SU-DHL-6 (cell line): ENCODE measurements at regions not wholly inside any gene's neighbourhood (a gene's known extent, or its start where the extent isn't known, plus 50 kb on each side); places are given as distances from the start of the nearest gene placed in this dataset.

Experiments
- H2AFZ ChIP-seq: fragments of 200-600 bp; sonication (generic); 2 replicates; pipeline ENCODE4 v1.6.1; 2014; ENCODE audit warnings: low read depth, mild to moderate bottlenecking, moderate library complexity, mixed read lengths, antibody characterized with exemption, low read length; ENCODE audit not compliant: severe bottlenecking
- H3F3A ChIP-seq: fragments of 200-600 bp; shearing (Covaris generic); 2 replicates; pipeline ENCODE4 v1.6.0; 2016; ENCODE audit warnings: antibody characterized with exemption, mild to moderate bottlenecking; ENCODE audit not compliant: insufficient read depth
- H3K27ac ChIP-seq: fragments of 200-600 bp; sonication (generic); 2 replicates; pipeline ENCODE4 v1.5.1; 2016; ENCODE audit warnings: low read depth, mild to moderate bottlenecking, low read length, moderate library complexity, mixed read lengths
- H3K27me3 ChIP-seq: fragments of 200-600 bp; sonication (generic), shearing (Covaris generic); 2 replicates; pipeline ENCODE4 v1.6.0; 2014; ENCODE audit warnings: mild to moderate bottlenecking, low read length
- H3K36me3 ChIP-seq: fragments of 200-600 bp; sonication (generic); 2 replicates; pipeline ENCODE4 v1.6.1; 2014; ENCODE audit warnings: mild to moderate bottlenecking, low read length, mixed read lengths
- H3K4me2 ChIP-seq: fragments of 300-600, 200-600 bp; shearing (Covaris generic), sonication (generic); 2 replicates; pipeline ENCODE4 v1.6.0; 2014; ENCODE audit warnings: low read length, low read depth, mild to moderate bottlenecking; ENCODE audit not compliant: poor library complexity, severe bottlenecking
- H3K4me3 ChIP-seq: fragments of 200-600 bp; sonication (generic); 2 replicates; pipeline ENCODE4 v1.5.1; 2014; ENCODE audit warnings: antibody characterized with exemption, low read length, mild to moderate bottlenecking, mixed read lengths; ENCODE audit not compliant: insufficient read depth, poor library complexity, severe bottlenecking
- H3K79me2 ChIP-seq: fragments of 200-600 bp; sonication (generic); 2 replicates; pipeline ENCODE4 v1.6.1; 2014; ENCODE audit warnings: mild to moderate bottlenecking, low read length, moderate library complexity; ENCODE audit not compliant: insufficient read depth
- H3K9ac ChIP-seq: fragments of 200-600 bp; sonication (generic); 2 replicates; pipeline ENCODE4 v1.7.0; 2014; ENCODE audit warnings: mild to moderate bottlenecking, low read length
- H3K9me2 ChIP-seq: fragments of 200-600 bp; sonication (generic); replicated peaks from 2 replicates; pipeline ENCODE4 v1.6.1; 2014; ENCODE audit warnings: low read length; ENCODE audit not compliant: insufficient read depth
- H3K9me3 ChIP-seq: fragments of 200-600 bp; sonication (generic); 2 replicates; pipeline ENCODE4 v1.6.1; 2014; ENCODE audit warnings: low read length, mixed read lengths; ENCODE audit not compliant: insufficient read depth
- H4K20me1 ChIP-seq: fragments of 200-600 bp; sonication (generic); 2 replicates; pipeline ENCODE4 v1.6.1; 2014; ENCODE audit warnings: low read depth, mild to moderate bottlenecking, antibody characterized with exemption, low read length, moderate library complexity, mixed read lengths
- EZH2phosphoT487 ChIP-seq: fragments of 200-600 bp; sonication (generic), shearing (Covaris generic); conservative IDR thresholded peaks from 2 replicates; pipeline ENCODE4 v1.6.1; 2018; ENCODE audit warnings: mild to moderate bottlenecking, antibody characterized with exemption, low read length, moderate library complexity, mixed read lengths
- TF ChIP-seq, protein P1 (sequence below): fragments of 200-600 bp; sonication (generic); IDR thresholded peaks from one replicate; pipeline ENCODE4 v1.5.1; 2017; ENCODE audit warnings: antibody characterized with exemption, mild to moderate bottlenecking, low read length, moderate library complexity; ENCODE audit not compliant: insufficient read depth, poor library complexity, severe bottlenecking

DNA sequence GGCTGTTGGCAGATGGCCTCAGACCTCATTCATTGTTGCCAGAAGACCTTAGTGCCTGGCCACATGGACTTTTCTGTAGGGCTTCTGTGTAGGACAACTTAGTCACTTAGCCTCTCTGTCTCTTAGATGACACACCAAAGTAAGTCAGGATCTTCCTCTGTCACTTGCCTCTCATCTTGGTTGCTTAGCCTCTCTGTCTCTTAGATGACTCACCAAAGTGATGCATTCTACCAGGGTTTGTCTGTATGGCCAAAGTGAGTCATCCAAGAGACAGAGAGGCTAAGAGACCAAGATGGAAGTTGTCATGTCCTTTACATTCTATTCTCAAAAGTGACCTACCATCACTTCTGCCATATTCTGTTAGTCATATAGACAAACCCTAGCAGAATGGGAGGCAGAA, 255.9 kb upstream of the DEFB112 start:
- H3K9ac ChIP-seq, result no peak overlapping the region
- H3K4me3 ChIP-seq, result no peak overlapping the region
- no peaks in the 10 kb centered on the region for H3K79me2 ChIP-seq
- H2AFZ ChIP-seq, result no peak overlapping the region
- H3K9me3 ChIP-seq, result no peaks in the 10 kb centered on the region
- no peaks in the 10 kb centered on the region for H3K36me3 ChIP-seq
- no peak overlapping the region for H3K27ac ChIP-seq
- no peaks in the 10 kb centered on the region for H3K27me3 ChIP-seq
- H3F3A ChIP-seq, result no peaks in the 10 kb centered on the region
- TF ChIP-seq, protein P1, sequence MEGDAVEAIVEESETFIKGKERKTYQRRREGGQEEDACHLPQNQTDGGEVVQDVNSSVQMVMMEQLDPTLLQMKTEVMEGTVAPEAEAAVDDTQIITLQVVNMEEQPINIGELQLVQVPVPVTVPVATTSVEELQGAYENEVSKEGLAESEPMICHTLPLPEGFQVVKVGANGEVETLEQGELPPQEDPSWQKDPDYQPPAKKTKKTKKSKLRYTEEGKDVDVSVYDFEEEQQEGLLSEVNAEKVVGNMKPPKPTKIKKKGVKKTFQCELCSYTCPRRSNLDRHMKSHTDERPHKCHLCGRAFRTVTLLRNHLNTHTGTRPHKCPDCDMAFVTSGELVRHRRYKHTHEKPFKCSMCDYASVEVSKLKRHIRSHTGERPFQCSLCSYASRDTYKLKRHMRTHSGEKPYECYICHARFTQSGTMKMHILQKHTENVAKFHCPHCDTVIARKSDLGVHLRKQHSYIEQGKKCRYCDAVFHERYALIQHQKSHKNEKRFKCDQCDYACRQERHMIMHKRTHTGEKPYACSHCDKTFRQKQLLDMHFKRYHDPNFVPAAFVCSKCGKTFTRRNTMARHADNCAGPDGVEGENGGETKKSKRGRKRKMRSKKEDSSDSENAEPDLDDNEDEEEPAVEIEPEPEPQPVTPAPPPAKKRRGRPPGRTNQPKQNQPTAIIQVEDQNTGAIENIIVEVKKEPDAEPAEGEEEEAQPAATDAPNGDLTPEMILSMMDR, result no peak
- no peak for TF ChIP-seq EZH2phosphoT487
- H4K20me1 ChIP-seq, result no peaks in the 10 kb centered on the region
- no peaks in the 10 kb centered on the region for H3K9me2 ChIP-seq
- H3K4me2 ChIP-seq, result no peak overlapping the region

DNA sequence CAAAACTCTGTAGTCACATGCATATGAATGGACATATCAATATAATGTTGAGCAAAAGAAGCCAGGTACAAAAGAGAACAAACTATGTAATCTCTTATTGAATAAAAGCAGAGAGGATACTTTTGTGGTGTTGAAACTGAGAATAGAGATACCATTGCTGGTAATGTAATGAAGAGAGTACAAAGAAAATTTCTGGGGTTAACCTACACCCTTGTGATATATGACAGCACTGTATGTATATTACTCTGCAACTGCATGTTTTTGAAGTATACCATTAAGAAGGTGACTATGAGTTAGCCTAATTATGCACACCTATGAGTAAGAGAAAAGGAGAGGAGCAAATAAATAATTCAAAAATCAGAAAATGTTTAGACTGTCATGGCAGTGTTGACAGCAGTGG, 268.8 kb upstream of the DEFB112 start:
- Histone ChIP-seq H3K36me3 (no peaks in the 10 kb centered on the region), H2AFZ (no peak overlapping the region), H3K9me3 (no peaks in the 10 kb centered on the region), H3K9me2 (no peaks in the 10 kb centered on the region), H3K27me3 (no peaks in the 10 kb centered on the region), H3K79me2 (no peaks in the 10 kb centered on the region), H3K4me3 (no peak overlapping the region), H3K4me2 (no peak overlapping the region), H3F3A (no peaks in the 10 kb centered on the region), H3K9ac (no peak overlapping the region), H4K20me1 (no peaks in the 10 kb centered on the region), H3K27ac (no peak overlapping the region)
- no peak for TF ChIP-seq EZH2phosphoT487
- TF ChIP-seq, protein P1, result no peak

DNA sequence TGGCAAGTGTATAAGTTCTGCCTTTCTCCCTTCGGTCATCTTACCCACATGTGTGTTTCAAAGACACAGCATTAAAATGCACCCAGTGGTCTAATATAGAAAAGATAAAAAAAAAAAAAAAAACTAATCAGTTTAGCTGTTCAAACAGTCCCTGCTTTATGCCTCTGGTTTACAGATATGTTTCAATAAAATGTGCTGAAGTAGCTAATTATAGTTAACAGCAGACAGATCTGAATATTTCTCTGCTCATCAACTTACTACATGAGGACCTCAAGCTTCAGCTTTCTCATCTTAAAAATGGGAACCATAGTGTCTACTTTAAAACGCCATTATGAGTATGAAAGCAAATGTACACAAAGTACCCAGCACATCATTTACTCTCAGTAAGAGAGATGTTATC, 280.6 kb upstream of the DEFB112 start:
- Histone ChIP-seq H3K4me2 (no peak overlapping the region), H3K9me2 (no peaks in the 10 kb centered on the region)
- TF ChIP-seq EZH2phosphoT487, result no peak
- TF ChIP-seq, protein P1, result no peak

DNA sequence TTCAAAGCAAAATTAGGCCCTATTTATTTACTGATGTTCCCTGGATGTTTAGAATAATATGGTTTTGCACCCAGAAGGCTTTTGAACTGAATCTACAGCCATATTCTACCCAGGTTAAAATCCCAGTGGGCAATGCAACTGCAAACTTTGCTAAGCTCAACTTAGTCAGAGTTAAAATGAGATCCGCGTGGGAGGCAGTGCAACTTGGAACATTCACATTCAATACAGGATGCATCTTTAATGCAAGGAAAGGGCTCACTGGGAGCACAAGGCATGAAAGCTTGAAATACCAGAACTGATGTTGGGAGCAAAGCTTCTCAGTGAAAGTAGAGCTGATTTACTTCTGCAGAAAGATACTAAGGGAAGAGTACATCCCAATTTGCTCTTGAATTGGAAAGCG, 281.2 kb upstream of the DEFB112 start:
- Histone ChIP-seq H2AFZ (no peak overlapping the region), H3K79me2 (no peaks in the 10 kb centered on the region), H3K27me3 (no peaks in the 10 kb centered on the region), H3K9ac (no peak overlapping the region), H3K9me2 (no peaks in the 10 kb centered on the region), H3K4me2 (no peak overlapping the region), H3K9me3 (no peaks in the 10 kb centered on the region), H4K20me1 (no peaks in the 10 kb centered on the region), H3K27ac (no peak overlapping the region), H3K4me3 (no peak overlapping the region), H3K36me3 (no peaks in the 10 kb centered on the region), H3F3A (no peaks in the 10 kb centered on the region)
- TF ChIP-seq EZH2phosphoT487, result no peak
- TF ChIP-seq, protein P1, result no peak

More for the DNA sequence above, 280.6 kb upstream of the DEFB112 start:
- no peaks in the 10 kb centered on the region for H3K79me2 ChIP-seq
- no peak overlapping the region for H3K4me3 ChIP-seq
- H3K27me3 ChIP-seq, result no peaks in the 10 kb centered on the region
- H3K9me3 ChIP-seq, result no peaks in the 10 kb centered on the region
- no peaks in the 10 kb centered on the region for H4K20me1 ChIP-seq
- H3K9ac ChIP-seq, result no peak overlapping the region
- H3F3A ChIP-seq, result no peaks in the 10 kb centered on the region
- no peaks in the 10 kb centered on the region for H3K36me3 ChIP-seq
- H2AFZ ChIP-seq, result no peak overlapping the region
- no peak overlapping the region for H3K27ac ChIP-seq
